Panc1 (cell line): ENCODE measurements at regions not wholly inside any gene's neighbourhood (a gene's known extent, or its start where the extent isn't known, plus 50 kb on each side); places are given as distances from the start of the nearest gene placed in this dataset.

Experiments used
- POLR2AphosphoS5 ChIP-seq: IDR thresholded peaks from 2 replicates; pipeline ENCODE4 v1.6.1; 2012; ENCODE audit warnings: mild to moderate bottlenecking, low read depth, low read length, moderate library complexity
- TF ChIP-seq, protein P1 (sequence below): fragments of 450-650 bp; IDR thresholded peaks from 2 replicates; pipeline ENCODE4 v1.5.1; 2017; ENCODE audit warnings: mild to moderate bottlenecking

DNA sequence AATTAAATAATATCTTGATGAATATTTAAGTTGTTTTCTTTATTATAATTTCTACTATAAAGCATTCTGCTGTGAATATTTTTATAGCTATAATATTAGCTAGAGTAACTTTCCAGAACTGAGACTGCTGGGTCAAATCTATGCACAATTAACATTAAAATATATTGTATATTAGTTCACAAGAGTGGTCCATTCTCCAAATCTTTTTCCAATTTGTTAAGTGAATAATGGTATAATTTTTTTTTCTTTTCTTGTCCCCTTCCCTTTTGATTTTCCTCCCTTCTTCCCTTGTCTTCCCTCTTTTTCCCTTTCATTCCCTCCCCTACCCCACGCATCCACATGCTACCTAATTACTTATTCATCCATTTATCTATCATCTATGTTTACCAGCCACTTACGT, 977.5 kb downstream of the TUSC7 start:
- TF ChIP-seq, protein P1, sequence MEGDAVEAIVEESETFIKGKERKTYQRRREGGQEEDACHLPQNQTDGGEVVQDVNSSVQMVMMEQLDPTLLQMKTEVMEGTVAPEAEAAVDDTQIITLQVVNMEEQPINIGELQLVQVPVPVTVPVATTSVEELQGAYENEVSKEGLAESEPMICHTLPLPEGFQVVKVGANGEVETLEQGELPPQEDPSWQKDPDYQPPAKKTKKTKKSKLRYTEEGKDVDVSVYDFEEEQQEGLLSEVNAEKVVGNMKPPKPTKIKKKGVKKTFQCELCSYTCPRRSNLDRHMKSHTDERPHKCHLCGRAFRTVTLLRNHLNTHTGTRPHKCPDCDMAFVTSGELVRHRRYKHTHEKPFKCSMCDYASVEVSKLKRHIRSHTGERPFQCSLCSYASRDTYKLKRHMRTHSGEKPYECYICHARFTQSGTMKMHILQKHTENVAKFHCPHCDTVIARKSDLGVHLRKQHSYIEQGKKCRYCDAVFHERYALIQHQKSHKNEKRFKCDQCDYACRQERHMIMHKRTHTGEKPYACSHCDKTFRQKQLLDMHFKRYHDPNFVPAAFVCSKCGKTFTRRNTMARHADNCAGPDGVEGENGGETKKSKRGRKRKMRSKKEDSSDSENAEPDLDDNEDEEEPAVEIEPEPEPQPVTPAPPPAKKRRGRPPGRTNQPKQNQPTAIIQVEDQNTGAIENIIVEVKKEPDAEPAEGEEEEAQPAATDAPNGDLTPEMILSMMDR: no peak
- TF ChIP-seq POLR2AphosphoS5: no peak
